Activated T-cell treated with anti-CD3 and anti-CD28 coated beads for 48 hours (primary cell): ENCODE measurements at regions not wholly inside any gene's neighbourhood (a gene's known extent, or its start where the extent isn't known, plus 50 kb on each side); places are given as distances from the start of the nearest gene placed in this dataset.

Experiments
- DNase-seq: peaks from one replicate; pipeline ENCODE4 v3.0.0-alpha.2; 2020; ENCODE audit warnings: low read depth

GRCh38 chr17:72502371-72503341 lies 381.8 kb downstream of the SOX9 start:
- no peak for DNase-seq

- no peak for DNase-seq
These were observed 382.7 kb downstream of the SOX9 start for GRCh38 chr17:72503556-72503955.

GRCh38 chr17:72504783-72505182 lies 384.0 kb downstream of the SOX9 start:
- no peak for DNase-seq

GRCh38 chr17:72506773-72507172 lies 386.0 kb downstream of the SOX9 start:
- DNase-seq, result no peak

GRCh38 chr17:72507370-72507769 lies 386.6 kb downstream of the SOX9 start:
- DNase-seq, result no peak

- DNase-seq, result no peak
These were observed 389.7 kb downstream of the SOX9 start for GRCh38 chr17:72510351-72511016.

GRCh38 chr17:72511242-72511641 lies 390.4 kb downstream of the SOX9 start:
- DNase-seq, result no peak

GRCh38 chr17:72511874-72512273 lies 391.1 kb downstream of the SOX9 start:
- no peak for DNase-seq

- no peak for DNase-seq
These were observed 392.1 kb downstream of the SOX9 start for GRCh38 chr17:72512649-72513556.

GRCh38 chr17:72514321-72514861 lies 393.6 kb downstream of the SOX9 start:
- DNase-seq, result no peak

- no peak for DNase-seq
These were observed 394.1 kb downstream of the SOX9 start for GRCh38 chr17:72514891-72515290.

- DNase-seq, result no peak
These were observed 394.7 kb downstream of the SOX9 start for GRCh38 chr17:72515291-72516065.

- DNase-seq, result no peak
These were observed 396.1 kb downstream of the SOX9 start for GRCh38 chr17:72516772-72517399.

GRCh38 chr17:72517413-72518158 lies 396.8 kb downstream of the SOX9 start:
- no peak for DNase-seq

- no peak for DNase-seq
These were observed 397.4 kb downstream of the SOX9 start for GRCh38 chr17:72518159-72518732.

- DNase-seq, result no peak
These were observed 398.2 kb downstream of the SOX9 start for GRCh38 chr17:72518753-72519597.

- DNase-seq, result no peak
These were observed 398.7 kb downstream of the SOX9 start for GRCh38 chr17:72519598-72519936.

- DNase-seq, result no peak
These were observed 400.0 kb downstream of the SOX9 start for GRCh38 chr17:72520665-72521303.
